ENCODE measurements at regions not wholly inside any gene's neighbourhood (a gene's known extent, or its start where the extent isn't known, plus 50 kb on each side); places are given as distances from the start of the nearest gene placed in this dataset.

DNA sequence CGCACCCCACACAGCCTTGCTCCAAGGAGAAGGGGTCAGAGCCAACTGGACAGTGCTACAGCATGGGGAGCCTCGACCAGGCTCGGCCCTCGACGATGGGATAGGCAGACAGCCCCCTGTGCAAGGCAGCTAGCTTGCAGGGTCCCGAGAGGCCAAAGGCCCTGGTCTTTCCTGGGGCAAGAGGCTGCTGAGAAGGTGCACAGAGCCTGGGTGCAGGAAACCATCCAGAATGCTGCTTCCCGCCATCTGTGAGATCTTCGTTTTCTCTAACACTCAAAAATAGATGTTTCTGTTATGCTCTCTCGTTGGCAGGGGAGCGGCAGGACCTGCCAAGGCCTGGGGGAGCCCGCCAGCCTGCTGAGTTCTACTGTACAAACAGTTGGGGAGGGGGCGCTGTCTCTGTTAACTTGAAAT lies 168.0 kb upstream of the RTL1 start:
- no peaks in the 10 kb centered on the region for H3K9me3 ChIP-seq (ENCODE audit: low read length)
- H2AFZ ChIP-seq (ENCODE audit: low read depth, low read length): no peak overlapping the region
- no peak overlapping the region for H3K9ac ChIP-seq (ENCODE audit: low read length)
- H4K20me1 ChIP-seq (ENCODE audit: insufficient read depth): no peaks in the 10 kb centered on the region
- H3F3A ChIP-seq (ENCODE audit: insufficient read depth, low read length, poor library complexity, severe bottlenecking): peaks cover 13% of the 10 kb centered on the region
- TF ChIP-seq EP300 (conservative IDR thresholded peaks at IDR 0.05; ENCODE audit: poor library complexity, severe bottlenecking): no peak
- no peak for TF ChIP-seq MXI1 (conservative IDR thresholded peaks at IDR 0.05; ENCODE audit: poor library complexity, severe bottlenecking)
- TF ChIP-seq SMC3 (conservative IDR thresholded peaks at IDR 0.05; ENCODE audit: poor library complexity): no peak
- no peak for TF ChIP-seq POLR2AphosphoS5 (IDR thresholded peaks at IDR 0.05)
- TF ChIP-seq, protein P1, sequence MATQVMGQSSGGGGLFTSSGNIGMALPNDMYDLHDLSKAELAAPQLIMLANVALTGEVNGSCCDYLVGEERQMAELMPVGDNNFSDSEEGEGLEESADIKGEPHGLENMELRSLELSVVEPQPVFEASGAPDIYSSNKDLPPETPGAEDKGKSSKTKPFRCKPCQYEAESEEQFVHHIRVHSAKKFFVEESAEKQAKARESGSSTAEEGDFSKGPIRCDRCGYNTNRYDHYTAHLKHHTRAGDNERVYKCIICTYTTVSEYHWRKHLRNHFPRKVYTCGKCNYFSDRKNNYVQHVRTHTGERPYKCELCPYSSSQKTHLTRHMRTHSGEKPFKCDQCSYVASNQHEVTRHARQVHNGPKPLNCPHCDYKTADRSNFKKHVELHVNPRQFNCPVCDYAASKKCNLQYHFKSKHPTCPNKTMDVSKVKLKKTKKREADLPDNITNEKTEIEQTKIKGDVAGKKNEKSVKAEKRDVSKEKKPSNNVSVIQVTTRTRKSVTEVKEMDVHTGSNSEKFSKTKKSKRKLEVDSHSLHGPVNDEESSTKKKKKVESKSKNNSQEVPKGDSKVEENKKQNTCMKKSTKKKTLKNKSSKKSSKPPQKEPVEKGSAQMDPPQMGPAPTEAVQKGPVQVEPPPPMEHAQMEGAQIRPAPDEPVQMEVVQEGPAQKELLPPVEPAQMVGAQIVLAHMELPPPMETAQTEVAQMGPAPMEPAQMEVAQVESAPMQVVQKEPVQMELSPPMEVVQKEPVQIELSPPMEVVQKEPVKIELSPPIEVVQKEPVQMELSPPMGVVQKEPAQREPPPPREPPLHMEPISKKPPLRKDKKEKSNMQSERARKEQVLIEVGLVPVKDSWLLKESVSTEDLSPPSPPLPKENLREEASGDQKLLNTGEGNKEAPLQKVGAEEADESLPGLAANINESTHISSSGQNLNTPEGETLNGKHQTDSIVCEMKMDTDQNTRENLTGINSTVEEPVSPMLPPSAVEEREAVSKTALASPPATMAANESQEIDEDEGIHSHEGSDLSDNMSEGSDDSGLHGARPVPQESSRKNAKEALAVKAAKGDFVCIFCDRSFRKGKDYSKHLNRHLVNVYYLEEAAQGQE (IDR thresholded peaks at IDR 0.05; ENCODE audit: borderline replicate concordance): no peak
- no peak for TF ChIP-seq RAD21 (conservative IDR thresholded peaks at IDR 0.05)
- H3K4me3 ChIP-seq (ENCODE audit: low read length): no peak overlapping the region
- peak overlapping the region; percentile 23 for H3K27ac ChIP-seq (ENCODE audit: low read length)
- no peaks in the 10 kb centered on the region for H3K27me3 ChIP-seq (ENCODE audit: insufficient read depth, low read depth, low read length)
- no peaks in the 10 kb centered on the region for H3K36me3 ChIP-seq (ENCODE audit: insufficient read depth, low read length)
- no peaks in the 10 kb centered on the region for H3K9me2 ChIP-seq (ENCODE audit: insufficient read depth, low read length)
- no peaks in the 10 kb centered on the region for H3K79me2 ChIP-seq (replicated peaks; ENCODE audit: insufficient read depth, low read length)
- no peak overlapping the region for H3K4me2 ChIP-seq (ENCODE audit: low read length)

GRCh38 chr14:101072070-101072469 lies 168.5 kb upstream of the RTL1 start:
- Histone ChIP-seq H3K4me2 (ENCODE audit: low read length) (no peak overlapping the region), H2AFZ (ENCODE audit: low read depth, low read length) (no peak overlapping the region), H3K27me3 (ENCODE audit: insufficient read depth, low read depth, low read length) (no peaks in the 10 kb centered on the region), H3K36me3 (ENCODE audit: insufficient read depth, low read length) (no peaks in the 10 kb centered on the region), H4K20me1 (ENCODE audit: insufficient read depth) (no peaks in the 10 kb centered on the region), H3K9me3 (ENCODE audit: low read length) (no peaks in the 10 kb centered on the region), H3K4me3 (ENCODE audit: low read length) (no peak overlapping the region), H3K79me2 (replicated peaks; ENCODE audit: insufficient read depth, low read length) (no peaks in the 10 kb centered on the region), H3K9ac (ENCODE audit: low read length) (peak overlapping the region; percentile 31), H3K9me2 (ENCODE audit: insufficient read depth, low read length) (no peaks in the 10 kb centered on the region), H3F3A (ENCODE audit: insufficient read depth, low read length, poor library complexity, severe bottlenecking) (peaks cover 13% of the 10 kb centered on the region), H3K27ac (ENCODE audit: low read length) (no peak overlapping the region)
- TF ChIP-seq POLR2AphosphoS5 (IDR thresholded peaks at IDR 0.05) (no peak), RAD21 (conservative IDR thresholded peaks at IDR 0.05) (no peak), TAF1 (IDR thresholded peaks at IDR 0.05; ENCODE audit: low read depth) (no peak), EZH2 (IDR thresholded peaks at IDR 0.05; ENCODE audit: borderline replicate concordance, insufficient read depth, low read length, poor library complexity, severe bottlenecking) (no peak), MXI1 (conservative IDR thresholded peaks at IDR 0.05; ENCODE audit: poor library complexity, severe bottlenecking) (no peak), CTCF (IDR thresholded peaks at IDR 0.05; ENCODE audit: poor library complexity, severe bottlenecking) (no peak), SMC3 (conservative IDR thresholded peaks at IDR 0.05; ENCODE audit: poor library complexity) (no peak), EP300 (conservative IDR thresholded peaks at IDR 0.05; ENCODE audit: poor library complexity, severe bottlenecking) (no peak)
- TF ChIP-seq, protein P1 (IDR thresholded peaks at IDR 0.05; ENCODE audit: borderline replicate concordance): no peak

Data from neural cell (in vitro differentiated cells).